ENCODE measurements at regions not wholly inside any gene's neighbourhood (a gene's known extent, or its start where the extent isn't known, plus 50 kb on each side); places are given as distances from the start of the nearest gene placed in this dataset.
A peak's percentile ranks its signal among the peaks of the same experiment; 100 is the strongest.

DNA sequence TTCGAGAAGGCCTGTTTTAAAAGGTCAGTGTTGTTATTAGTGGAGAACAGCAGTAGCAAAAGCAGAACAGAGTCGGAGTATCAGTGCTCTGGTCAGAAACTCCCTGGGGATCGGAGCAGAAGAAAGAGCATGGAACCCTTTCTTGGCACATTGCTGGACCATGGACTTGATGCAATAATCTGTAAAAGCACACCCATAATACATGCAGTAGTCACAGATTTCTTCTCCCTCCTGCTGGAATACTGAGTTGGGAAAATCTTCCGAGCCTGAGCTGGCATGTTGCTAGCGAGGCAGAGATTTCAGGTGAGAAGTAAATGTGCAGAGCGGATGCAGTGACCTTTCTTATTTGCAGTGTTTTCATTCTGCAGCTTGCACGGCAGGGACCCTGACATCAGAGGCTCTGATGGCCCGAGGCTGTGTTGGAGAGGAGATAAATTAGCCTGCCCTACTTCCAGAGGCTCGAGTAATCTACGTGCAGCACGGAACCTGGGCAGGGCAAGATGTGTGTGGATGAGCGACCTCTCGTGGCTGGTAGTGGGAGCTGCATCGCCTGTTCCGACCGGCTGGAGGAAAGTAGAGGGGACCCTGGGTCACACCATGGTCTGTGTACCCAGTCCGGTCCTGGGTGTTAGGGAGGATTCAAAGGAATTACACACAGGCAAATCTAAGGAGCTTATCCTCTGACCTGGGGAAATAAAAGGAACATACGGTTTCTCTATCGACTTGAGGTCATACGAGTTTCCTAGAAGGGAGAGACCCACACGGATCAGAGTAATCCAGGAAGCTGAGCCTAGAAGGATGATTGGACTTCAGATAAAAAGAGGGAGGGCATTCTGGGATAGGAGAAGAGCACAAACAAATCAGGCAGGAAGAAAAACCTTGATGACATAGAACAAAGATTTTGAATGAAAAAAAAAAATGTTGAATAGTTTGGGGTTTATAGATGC is 137.0 kb upstream of the STMND1 start:
- DNase-seq (ENCODE audit: low read depth) = peak; percentile 79
- in situ Hi-C loops (cut with HindIII; ENCODE audit: low pct_unique_long_range_greater_than_20kb, low sequenced_read_pairs) = no loop called here

DNA sequence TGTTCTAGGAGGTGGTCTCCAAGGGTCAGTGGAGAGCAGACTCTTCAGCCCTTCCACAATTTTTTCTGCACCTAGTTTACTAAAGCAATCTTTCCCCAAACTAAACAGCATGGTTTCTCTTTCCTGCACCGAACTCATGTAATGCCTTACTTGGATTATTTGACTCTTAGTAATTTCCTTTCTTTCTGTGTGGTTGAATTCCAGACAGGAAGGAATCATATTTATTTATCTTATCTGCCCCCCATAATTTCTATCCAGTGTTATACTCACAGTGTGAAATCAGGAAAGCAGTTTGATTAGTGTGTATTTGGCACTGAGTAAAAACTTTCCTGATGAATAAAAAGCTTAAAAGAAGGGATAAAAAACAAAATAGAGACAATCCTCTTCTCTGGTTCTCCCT is 140.3 kb upstream of the STMND1 start:
- DNase-seq (ENCODE audit: low read depth) = no peak
- in situ Hi-C loops (cut with HindIII; ENCODE audit: low pct_unique_long_range_greater_than_20kb, low sequenced_read_pairs) = no loop called here

DNA sequence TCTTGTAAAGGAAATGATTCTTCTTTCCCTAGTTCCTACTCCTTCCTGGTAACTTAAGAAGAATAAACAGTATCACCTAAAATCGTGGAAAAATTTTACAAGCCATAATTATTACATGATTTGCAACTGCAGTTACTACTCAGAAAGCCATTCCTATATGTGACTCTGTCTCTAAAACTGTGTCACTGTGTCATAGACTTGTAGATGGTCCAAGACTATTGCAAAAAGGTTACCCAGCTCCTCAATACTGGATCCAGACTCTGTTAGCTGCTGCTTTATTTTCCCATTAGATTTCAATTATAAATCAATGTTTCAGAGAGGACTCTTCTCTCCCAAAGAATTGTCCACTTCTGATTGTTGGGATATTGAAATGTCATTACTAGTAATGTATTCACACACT is 142.1 kb upstream of the STMND1 start:
- DNase-seq (ENCODE audit: low read depth) = no peak

DNA sequence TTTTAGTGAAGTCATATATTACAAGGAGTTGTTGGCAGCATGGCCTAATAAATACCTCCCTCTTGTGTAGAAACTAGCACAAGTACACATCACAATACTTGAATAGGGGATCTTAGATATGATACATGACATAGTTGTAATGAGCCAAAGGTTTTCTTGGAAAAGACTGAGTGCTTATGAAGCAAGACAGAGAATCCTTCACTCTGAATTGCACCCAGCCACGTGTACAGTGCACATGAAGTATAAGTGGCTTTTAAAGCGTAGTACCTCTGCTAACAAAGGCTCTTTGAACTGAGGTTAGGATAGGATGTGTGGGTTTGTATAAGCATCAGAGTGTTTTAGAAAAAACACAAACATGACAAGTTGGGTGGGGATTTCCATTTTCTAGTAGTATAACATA is 145.5 kb upstream of the STMND1 start:
- DNase-seq (ENCODE audit: low read depth) = no peak
- in situ Hi-C loops (cut with HindIII; ENCODE audit: low pct_unique_long_range_greater_than_20kb, low sequenced_read_pairs) = no loop called here

More for the DNA sequence above, 142.1 kb upstream of the STMND1 start:
- in situ Hi-C loops (cut with HindIII; ENCODE audit: low pct_unique_long_range_greater_than_20kb, low sequenced_read_pairs) = no loop called here

DNA sequence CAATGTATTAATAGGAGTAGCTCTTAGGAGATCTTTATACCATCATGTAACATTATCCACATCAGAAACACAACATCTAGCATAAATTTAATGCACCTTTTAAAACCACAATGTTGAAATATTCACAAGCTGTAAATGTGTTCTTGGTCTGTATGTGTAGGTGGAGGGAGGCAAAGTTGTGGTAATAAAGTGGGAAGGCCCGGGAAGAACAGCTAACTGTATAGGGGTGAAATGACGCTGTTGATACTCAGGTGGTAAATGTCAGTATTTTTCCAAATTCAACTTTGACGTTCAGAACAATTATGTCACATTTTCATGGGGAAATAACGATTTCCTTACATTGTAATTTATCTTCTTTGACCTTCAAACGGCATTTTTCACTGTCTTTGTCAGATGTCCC is 146.0 kb upstream of the STMND1 start:
- in situ Hi-C loops (cut with HindIII; ENCODE audit: low pct_unique_long_range_greater_than_20kb, low sequenced_read_pairs) = no loop called here
- no peak for DNase-seq (ENCODE audit: low read depth)

DNA sequence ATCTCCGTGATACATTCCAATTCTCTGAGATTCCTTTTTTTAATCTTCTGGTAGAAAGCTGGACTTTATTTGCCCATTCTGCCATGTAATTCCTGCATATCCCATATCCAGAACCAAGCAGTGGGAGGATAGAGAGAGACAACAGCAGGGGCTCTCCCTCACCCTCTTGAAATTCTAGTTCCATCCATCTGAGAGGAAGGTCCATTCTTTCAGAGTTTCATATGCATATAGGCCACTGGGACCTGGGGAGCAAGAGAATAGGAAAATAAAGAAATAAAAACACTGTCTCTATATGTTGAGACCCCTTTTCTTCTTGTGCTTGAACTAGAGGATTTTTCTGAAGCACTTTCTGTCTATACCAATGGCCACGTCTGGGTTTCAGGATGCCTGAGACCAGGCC is 147.9 kb upstream of the STMND1 start:
- in situ Hi-C loops (cut with HindIII; ENCODE audit: low pct_unique_long_range_greater_than_20kb, low sequenced_read_pairs) = no loop called here
- DNase-seq (ENCODE audit: low read depth) = no peak

DNA sequence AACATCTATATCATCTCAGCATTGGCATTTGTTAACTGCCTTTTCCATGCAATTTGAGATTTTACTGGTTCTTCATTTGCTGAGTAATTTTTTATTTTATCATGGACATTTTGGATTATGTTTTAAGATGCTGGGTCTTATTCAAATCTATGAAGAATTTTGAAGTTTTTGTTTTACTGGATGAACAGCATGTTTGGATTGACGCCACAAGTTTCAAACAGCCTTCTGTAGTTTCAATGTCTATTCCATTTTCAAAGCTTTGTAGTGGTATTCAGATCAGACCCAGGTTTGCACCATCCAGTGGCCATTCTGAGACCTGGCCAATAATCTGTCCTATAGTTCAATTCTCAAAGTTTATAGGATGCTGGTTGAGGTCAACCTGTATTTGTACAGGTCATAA is 148.4 kb upstream of the STMND1 start:
- DNase-seq (ENCODE audit: low read depth) = no peak
- in situ Hi-C loops (cut with HindIII; ENCODE audit: low pct_unique_long_range_greater_than_20kb, low sequenced_read_pairs) = no loop called here

DNA sequence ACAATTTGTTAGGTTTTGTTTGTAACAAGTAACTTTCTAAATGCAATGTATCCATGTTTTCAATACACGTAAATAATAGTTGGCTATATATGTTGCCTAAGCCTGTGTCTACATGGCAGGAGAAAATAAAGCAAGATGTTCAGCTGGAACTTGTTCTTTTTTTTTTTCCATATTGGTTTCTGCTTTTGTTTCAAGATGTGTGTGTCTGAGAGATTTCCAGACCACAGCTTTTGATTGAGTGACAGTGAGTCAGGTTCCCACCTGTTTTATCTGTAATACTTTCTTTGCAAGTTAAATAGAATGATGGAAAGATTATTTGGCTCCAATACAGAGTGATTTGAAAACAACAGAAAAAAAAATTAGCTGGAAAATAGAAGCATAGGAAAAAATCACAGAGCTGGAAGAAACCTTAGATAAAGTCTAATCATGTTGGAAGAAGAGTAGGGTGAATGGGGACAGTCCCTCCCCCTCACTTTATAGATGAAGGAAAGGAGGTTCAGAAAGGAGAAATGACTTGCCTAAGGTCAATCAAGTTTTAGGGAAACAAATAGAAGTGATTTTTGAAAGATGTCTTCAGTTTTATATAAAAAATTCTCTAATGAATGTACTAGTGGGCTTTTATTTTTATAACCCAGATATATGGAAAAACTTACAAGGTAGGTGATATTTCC is 150.9 kb upstream of the STMND1 start:
- in situ Hi-C loops (cut with HindIII; ENCODE audit: low pct_unique_long_range_greater_than_20kb, low sequenced_read_pairs) = no loop called here
- no peak for DNase-seq (ENCODE audit: low read depth)

DNA sequence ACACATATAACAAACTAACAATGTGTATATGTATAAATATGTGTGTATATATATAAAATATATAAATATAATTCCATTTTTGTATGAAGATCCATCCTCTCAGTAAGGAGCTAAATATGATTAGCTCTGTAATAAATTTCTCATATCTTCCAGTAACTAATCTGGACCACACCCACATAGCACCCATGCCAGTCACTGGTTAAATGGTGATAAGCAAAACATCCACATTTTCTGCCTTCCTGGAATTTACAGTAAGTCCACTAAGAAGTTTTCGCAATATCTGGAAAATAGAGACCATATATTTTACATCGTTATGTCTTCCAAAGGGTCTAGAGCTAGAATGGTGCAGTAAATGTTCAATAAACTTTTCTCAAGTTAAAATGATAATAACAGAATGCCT is 151.5 kb upstream of the STMND1 start:
- in situ Hi-C loops (cut with HindIII; ENCODE audit: low pct_unique_long_range_greater_than_20kb, low sequenced_read_pairs) = no loop called here
- no peak for DNase-seq (ENCODE audit: low read depth)

DNA sequence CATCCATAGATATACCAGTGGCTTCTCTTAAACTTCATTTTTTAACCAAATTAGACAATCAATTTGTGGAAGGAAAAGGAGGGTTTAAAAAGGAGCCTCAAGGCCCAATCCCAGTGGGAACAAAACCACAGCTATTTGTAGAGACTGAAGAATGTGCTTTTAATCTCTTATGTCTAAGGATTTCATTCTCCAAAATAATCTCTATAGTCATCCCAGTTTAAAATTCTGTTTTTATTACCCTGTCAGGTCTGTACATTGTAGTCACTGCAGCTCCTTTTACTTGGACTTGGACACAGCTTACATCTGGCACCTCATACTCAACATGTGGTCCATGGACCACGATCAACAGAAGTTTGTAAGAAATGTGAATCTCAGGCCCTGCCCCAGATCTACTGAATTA is 152.1 kb upstream of the STMND1 start:
- in situ Hi-C loops (cut with HindIII; ENCODE audit: low pct_unique_long_range_greater_than_20kb, low sequenced_read_pairs) = no loop called here
- no peak for DNase-seq (ENCODE audit: low read depth)

DNA sequence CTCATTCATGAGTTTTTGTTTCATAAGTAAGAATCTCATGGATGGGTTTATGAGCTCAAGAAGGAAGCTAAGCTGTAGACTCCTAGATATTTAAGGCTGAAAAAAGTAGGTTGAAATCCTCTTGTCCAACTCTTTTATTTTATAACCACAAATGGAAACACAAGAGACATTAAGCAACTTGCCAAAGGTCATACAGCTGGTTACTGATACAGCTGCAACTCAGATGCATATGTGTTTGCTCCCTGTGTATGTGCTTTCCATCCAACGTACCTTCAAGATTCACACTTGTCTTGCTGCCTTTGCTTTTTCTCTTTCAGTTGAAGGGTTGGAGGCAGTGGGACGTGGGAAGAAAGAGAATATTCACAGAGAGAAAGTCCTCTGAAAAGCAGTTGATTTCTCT is 153.5 kb upstream of the STMND1 start:
- DNase-seq (ENCODE audit: low read depth) = no peak
- in situ Hi-C loops (cut with HindIII; ENCODE audit: low pct_unique_long_range_greater_than_20kb, low sequenced_read_pairs) = no loop called here

DNA sequence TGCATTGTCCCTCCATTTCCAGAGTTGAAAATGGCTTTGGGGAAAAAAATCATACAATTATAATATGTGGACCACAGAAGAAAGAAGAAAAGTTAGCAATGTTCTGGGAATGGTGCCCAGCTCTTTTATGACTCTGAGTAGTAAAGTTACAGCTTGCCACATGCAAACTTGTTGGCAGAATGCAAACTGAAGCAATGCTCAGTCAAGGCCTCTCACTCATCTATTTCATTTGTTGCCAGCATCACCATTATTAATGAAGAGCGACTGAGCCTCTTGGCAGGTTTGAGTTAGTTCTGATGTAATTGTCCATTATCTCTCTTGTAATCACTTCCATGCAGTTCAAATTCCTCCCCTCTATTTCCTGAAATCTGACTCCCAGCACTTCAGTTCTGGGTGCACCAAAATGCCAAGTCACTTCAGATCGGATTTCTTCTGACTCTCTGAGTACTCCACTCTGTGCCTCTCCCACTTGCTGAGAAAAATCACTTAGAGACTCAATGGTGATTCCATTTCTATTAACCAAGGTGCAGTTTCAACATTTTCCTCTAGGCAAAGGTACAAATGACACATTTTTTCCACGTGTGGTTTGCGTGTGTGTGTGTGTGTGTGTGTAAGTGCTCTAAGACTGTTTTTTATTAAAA is 154.4 kb upstream of the STMND1 start:
- peak; percentile 74 for DNase-seq (ENCODE audit: low read depth)
- in situ Hi-C loops (cut with HindIII; ENCODE audit: low pct_unique_long_range_greater_than_20kb, low sequenced_read_pairs) = no loop called here

DNA sequence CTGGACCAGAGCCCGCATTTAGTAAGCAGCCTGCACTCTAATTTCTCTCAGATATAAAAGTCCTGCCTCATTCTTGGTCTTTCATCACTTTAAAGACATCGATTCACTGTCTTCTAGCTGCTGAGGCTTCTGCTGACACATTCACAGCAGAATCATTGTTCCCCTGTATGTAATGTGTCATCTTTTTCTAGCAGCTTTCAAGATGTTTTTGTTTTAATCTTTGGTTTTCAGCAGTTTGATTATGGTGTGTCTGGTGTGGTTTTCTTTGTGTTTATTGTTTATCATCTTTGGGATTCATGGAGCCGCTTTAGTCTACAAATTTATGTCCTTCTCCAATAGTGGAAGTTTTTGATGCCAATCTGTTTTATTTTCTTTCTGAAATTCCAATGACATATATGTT is 157.3 kb upstream of the STMND1 start:
- DNase-seq (ENCODE audit: low read depth) = no peak
- in situ Hi-C loops (cut with HindIII; ENCODE audit: low pct_unique_long_range_greater_than_20kb, low sequenced_read_pairs) = no loop called here

DNA sequence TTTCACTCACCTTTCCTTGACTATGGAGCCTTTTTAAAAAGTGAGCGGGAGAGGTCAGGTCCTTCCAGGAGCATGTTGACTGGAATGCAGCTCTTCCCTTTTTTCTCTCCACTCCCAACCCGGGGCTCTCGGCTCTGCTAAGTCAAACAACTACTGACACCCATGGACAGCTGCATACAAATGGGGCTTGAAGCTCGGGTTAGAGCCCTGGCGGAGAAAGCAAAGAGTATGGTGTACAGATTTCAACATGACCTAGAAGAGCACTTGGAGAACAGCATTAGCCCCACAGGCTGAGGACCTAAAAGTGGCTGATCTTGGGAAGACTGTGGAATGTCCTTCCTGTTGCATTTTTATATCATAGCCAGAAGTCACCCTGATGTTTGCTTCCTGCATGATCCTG is 162.0 kb upstream of the STMND1 start:
- no peak for DNase-seq (ENCODE audit: low read depth)
- in situ Hi-C loops (cut with HindIII; ENCODE audit: low pct_unique_long_range_greater_than_20kb, low sequenced_read_pairs) = no loop called here

DNA sequence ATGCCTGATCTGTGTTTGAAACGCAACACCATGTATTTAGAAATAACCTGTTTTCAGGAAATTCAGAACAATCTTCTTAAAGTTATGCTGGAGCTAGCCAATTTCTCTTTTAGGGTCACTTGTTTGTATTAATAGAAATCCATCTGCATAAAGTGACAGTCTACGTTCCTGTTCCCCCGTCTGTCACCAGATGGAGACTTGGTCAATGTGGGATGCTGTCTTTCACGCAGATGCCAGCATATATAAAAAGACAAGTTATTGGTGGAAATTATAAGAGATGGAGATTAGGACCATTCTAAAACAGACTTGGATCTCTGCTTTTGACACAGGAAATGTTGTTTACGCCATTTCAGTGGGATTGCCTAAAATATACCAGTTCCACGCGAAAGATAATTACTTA is 162.5 kb upstream of the STMND1 start:
- no peak for DNase-seq (ENCODE audit: low read depth)
- in situ Hi-C loops (cut with HindIII; ENCODE audit: low pct_unique_long_range_greater_than_20kb, low sequenced_read_pairs) = no loop called here

DNA sequence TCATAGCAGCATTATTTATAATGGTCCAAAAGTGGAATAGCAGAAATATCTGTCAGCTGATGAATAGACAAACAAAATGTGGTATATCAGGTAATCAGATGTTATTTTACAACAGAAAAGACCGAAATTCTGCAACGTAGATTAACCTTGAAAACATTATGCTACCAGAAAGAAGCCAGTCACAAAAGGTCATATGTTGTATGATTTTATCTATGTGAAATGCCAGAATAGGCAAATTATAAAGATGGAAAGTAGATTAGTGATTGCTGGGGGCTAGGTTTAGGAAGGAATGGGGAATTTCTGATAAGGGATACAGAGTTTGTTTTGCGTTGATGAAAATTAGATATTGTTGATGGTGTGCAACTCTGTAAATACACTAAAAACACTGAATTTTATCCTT is 165.0 kb upstream of the STMND1 start:
- no peak for DNase-seq (ENCODE audit: low read depth)
- in situ Hi-C loops (cut with HindIII; ENCODE audit: low pct_unique_long_range_greater_than_20kb, low sequenced_read_pairs) = no loop called here

DNA sequence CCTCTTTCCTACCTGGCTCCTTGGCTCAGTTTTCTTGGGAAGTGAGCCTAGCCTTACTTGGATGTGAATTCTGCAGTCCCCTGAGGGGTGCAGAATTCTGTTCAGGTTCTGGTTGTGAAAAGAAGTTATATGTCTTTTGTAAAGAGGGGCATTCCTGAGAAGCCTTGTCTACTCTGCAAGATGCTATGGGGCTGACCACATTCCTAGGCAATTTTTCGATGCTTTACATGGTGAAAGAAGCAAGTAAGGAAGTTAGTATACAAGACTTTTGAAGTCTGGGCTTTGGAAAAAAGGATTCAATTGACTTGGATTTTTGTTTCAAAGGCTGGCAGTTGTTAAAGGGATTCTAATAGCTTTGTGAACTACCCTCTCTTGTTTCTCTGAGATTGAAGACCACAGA is 167.9 kb upstream of the STMND1 start:
- no peak for DNase-seq (ENCODE audit: low read depth)
- in situ Hi-C loops (cut with HindIII; ENCODE audit: low pct_unique_long_range_greater_than_20kb, low sequenced_read_pairs) = no loop called here

DNA sequence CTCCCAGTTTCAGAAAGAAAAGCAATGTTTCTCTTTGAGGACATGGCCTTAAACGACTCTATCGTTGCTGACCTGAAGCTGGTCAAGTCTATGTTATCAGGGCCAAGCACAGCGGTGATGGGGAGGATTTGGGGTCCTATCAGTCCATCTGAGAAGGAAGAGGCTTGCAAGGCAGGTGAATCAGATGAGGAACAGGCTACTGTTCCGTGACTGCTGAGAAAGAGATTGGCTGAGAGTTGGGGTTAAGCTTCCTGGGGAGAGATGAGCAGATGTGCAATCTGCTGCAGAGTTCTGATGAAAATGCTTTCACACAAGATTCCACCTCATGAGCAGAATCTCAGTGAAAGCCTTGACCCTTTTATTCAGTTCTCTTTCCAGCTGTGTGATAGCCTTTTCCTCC is 168.3 kb upstream of the STMND1 start:
- no peak for DNase-seq (ENCODE audit: low read depth)
- in situ Hi-C loops (cut with HindIII; ENCODE audit: low pct_unique_long_range_greater_than_20kb, low sequenced_read_pairs) = no loop called here

DNA sequence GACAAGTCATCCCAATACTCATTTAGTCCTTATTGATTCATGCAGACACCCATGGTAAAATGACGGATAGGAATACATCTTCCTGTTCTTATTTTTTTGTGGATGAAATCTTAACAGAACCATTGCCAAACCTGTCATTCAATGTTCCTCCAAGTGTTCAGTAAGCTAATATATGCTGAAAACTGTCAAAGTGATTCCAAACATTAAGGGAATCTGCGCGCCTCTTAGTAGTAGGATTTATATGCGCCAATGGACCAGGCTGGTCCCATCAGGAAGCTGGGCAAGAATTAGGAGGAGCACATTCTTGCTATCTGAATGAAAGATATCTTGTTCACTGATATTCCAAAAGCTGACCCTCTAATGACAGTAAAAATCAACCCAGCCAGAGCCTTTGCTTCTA is 168.9 kb upstream of the STMND1 start:
- in situ Hi-C loops (cut with HindIII; ENCODE audit: low pct_unique_long_range_greater_than_20kb, low sequenced_read_pairs) = no loop called here

More for the DNA sequence above, 168.9 kb upstream of the STMND1 start:
- DNase-seq (ENCODE audit: low read depth) = no peak

Data from Caki2 (cell line).